ENCODE measurements at regions not wholly inside any gene's neighbourhood (a gene's known extent, or its start where the extent isn't known, plus 50 kb on each side); places are given as distances from the start of the nearest gene placed in this dataset.

GRCh38 chr17:17419166-17419565 is 57.6 kb upstream of the MED9 start:
- TF ChIP-seq MAX (CRISPR knock-in tag; IDR thresholded peaks at IDR 0.05) (no peak), ZNF263 (CRISPR knock-in tag; IDR thresholded peaks at IDR 0.05; ENCODE audit: low read depth) (no peak), CTCF (IDR thresholded peaks at IDR 0.05) (no peak), ZNF317 (CRISPR knock-in tag; IDR thresholded peaks at IDR 0.05; ENCODE audit: borderline replicate concordance, low read depth) (no peak), NR1H2 (CRISPR knock-in tag; IDR thresholded peaks at IDR 0.05) (no peak), SMAD3 (CRISPR knock-in tag; IDR thresholded peaks at IDR 0.05; ENCODE audit: borderline replicate concordance) (no peak), NFYB (CRISPR knock-in tag; conservative IDR thresholded peaks at IDR 0.05; ENCODE audit: low read depth) (no peak), E2F5 (CRISPR knock-in tag; IDR thresholded peaks at IDR 0.05) (no peak), ATF1 (CRISPR knock-in tag; IDR thresholded peaks at IDR 0.05) (no peak), ZNF121 (CRISPR knock-in tag; IDR thresholded peaks at IDR 0.05) (no peak), NR3C1 (CRISPR knock-in tag; conservative IDR thresholded peaks at IDR 0.05; ENCODE audit: low read depth) (no peak), ZNF219 (CRISPR knock-in tag; IDR thresholded peaks at IDR 0.05; ENCODE audit: borderline replicate concordance) (no peak), JUN (CRISPR knock-in tag; IDR thresholded peaks at IDR 0.05) (no peak), TEAD1 (CRISPR knock-in tag; IDR thresholded peaks at IDR 0.05) (no peak)

Data from WTC11 (cell line).